PC-3 (cell line): ENCODE measurements at regions not wholly inside any gene's neighbourhood (a gene's known extent, or its start where the extent isn't known, plus 50 kb on each side); places are given as distances from the start of the nearest gene placed in this dataset.

ENCODE experiments used
- ATAC-seq: fragments of 200-7000 bp; cut with Tn5 transposase; 2 replicates; pipeline ENCODE4 v1.9.1; 2020; ENCODE audit warnings: mild to moderate bottlenecking, moderate library complexity
- BruUV-seq: library from RNA; stranded (reverse); fragments of 400-500 nt; replicated peaks from 2 replicates; lab custom pipeline; 2021; lab: Mats Ljungman, UMichigan
- CTCF ChIA-PET: fragments of 300-600 bp; sonication (Branson Sonifier 250); formaldehyde crosslinking; loops from one replicate; lab custom pipeline; 2022; ENCODE audit warnings: antibody characterized with exemption; lab: Charles Lee
- POLR2A ChIA-PET: fragments of 300-600 bp; sonication (Branson Sonifier 250); formaldehyde crosslinking; loops from one replicate; lab custom pipeline; 2022; ENCODE audit warnings: antibody characterized with exemption; ENCODE audit not compliant: unreplicated experiment; lab: Charles Lee
- DNase-seq: peaks from one replicate; pipeline ENCODE4 v3.0.0-alpha.2; 2015
- H2AFZ ChIP-seq: fragments of 300-600 bp; sonication (generic); 2 replicates; pipeline ENCODE4 v1.6.0; 2016; ENCODE audit warnings: antibody characterized with exemption, low read length
- H3F3A ChIP-seq: fragments of 300-600 bp; sonication (generic); one replicate; pipeline ENCODE4 v1.6.0; 2017; ENCODE audit warnings: antibody characterized with exemption, low read length, control low read depth, mild to moderate bottlenecking; ENCODE audit not compliant: unreplicated experiment
- H3K27ac ChIP-seq: fragments of 300-600 bp; sonication (generic); 2 replicates; pipeline ENCODE4 v1.5.1; 2016; ENCODE audit warnings: mild to moderate bottlenecking, low read length
- H3K27me3 ChIP-seq: fragments of 300-600 bp; sonication (generic); 2 replicates; pipeline ENCODE4 v1.6.1; 2016; ENCODE audit warnings: low read length, mixed read lengths
- H3K36me3 ChIP-seq: fragments of 300-600 bp; sonication (generic); 2 replicates; pipeline ENCODE4 v1.6.1; 2016; ENCODE audit warnings: low read depth, mixed run types, low read length, mixed read lengths
- H3K4me1 ChIP-seq: fragments of 300-600 bp; sonication (generic); 2 replicates; pipeline ENCODE4 v1.5.1; 2016; ENCODE audit warnings: low read length; ENCODE audit not compliant: insufficient read depth
- H3K4me2 ChIP-seq: fragments of 300-600 bp; sonication (generic); 2 replicates; pipeline ENCODE4 v1.6.0; 2016; ENCODE audit warnings: low read length
- H3K4me3 ChIP-seq: fragments of 300-600 bp; sonication (generic); 2 replicates; pipeline ENCODE4 v1.5.1; 2016; ENCODE audit warnings: mild to moderate bottlenecking, low read length, mixed read lengths
- H3K79me2 ChIP-seq: fragments of 300-600 bp; sonication (generic); 2 replicates; pipeline ENCODE4 v1.6.1; 2017; ENCODE audit warnings: low read length, mixed read lengths
- H3K9ac ChIP-seq: fragments of 300-600 bp; sonication (generic); 2 replicates; pipeline ENCODE4 v1.6.0; 2016; ENCODE audit warnings: mild to moderate bottlenecking, low read length
- H3K9me2 ChIP-seq: fragments of 300-600 bp; sonication (generic); replicated peaks from 2 replicates; pipeline ENCODE4 v1.6.1; 2016; ENCODE audit warnings: mixed run types, low read length, mixed read lengths
- H3K9me3 ChIP-seq: fragments of 300-600 bp; sonication (generic); 2 replicates; pipeline ENCODE4 v1.6.1; 2016; ENCODE audit warnings: low read length, mixed read lengths
- H4K20me1 ChIP-seq: fragments of 300-600 bp; sonication (generic); 2 replicates; pipeline ENCODE4 v1.6.1; 2016; ENCODE audit warnings: low read length, mixed read lengths
- CTCF ChIP-seq: fragments of 300-600 bp; sonication (generic); conservative IDR thresholded peaks from 2 replicates; pipeline ENCODE4 v1.5.1; 2017; ENCODE audit warnings: antibody characterized with exemption, low read depth, mild to moderate bottlenecking, low read length
- EZH2 ChIP-seq: fragments of 300-600 bp; sonication (generic); IDR thresholded peaks from one replicate; pipeline ENCODE4 v1.6.1; 2017; ENCODE audit warnings: antibody characterized with exemption, mild to moderate bottlenecking, low read length; ENCODE audit not compliant: unreplicated experiment
- EZH2phosphoT487 ChIP-seq: fragments of 300-600 bp; sonication (generic); IDR thresholded peaks from 2 replicates; pipeline ENCODE4 v1.6.1; 2018; ENCODE audit warnings: mild to moderate bottlenecking, antibody characterized with exemption, low read length, borderline replicate concordance
- intact Hi-C: fragments of 100-400 bp; cut with micrococcal nuclease; formaldehyde crosslinking; loops from 2 replicates; pipeline ENCODE4 v1.9.0; 2023

DNA sequence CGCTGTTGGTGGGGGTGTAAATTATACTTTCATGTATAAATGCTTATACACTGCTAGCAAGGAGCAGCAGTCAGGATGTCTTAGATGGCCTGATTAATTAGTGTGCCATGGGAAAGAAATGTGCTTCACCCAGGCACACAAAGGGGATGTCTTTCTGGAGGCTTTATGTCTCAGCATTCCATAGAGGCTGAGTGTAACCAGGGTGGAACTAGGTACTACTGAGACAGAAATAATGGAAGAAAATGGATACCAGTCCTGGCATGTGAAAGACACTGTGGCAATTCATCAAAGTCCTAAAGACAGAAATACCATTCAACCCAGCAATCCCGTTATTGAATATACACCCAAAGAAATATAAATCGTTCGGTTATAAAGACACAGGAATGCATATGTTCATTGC is 52.5 kb downstream of the PF4 start:
- Histone ChIP-seq H3K9ac (no peak overlapping the region), H3F3A (no peaks in the 10 kb centered on the region), H3K27ac (no peak overlapping the region), H3K9me2 (no peaks in the 10 kb centered on the region), H3K4me1 (no peaks in the 10 kb centered on the region), H3K36me3 (no peaks in the 10 kb centered on the region), H3K79me2 (no peaks in the 10 kb centered on the region), H2AFZ (no peak overlapping the region), H3K4me2 (no peak overlapping the region), H3K4me3 (no peak overlapping the region), H3K27me3 (no peaks in the 10 kb centered on the region), H3K9me3 (no peaks in the 10 kb centered on the region), H4K20me1 (no peaks in the 10 kb centered on the region)
- DNase-seq (no peak), ATAC-seq (no peak)
- ChIA-PET POLR2A (no interaction called here), CTCF (no interaction called here)
- TF ChIP-seq CTCF: no peak
- no peak for TF ChIP-seq EZH2phosphoT487
- intact Hi-C loops: loop anchor here (10.0 kb wide), 1 partner anchor 334 kb away; no protein-coding TSS in a partner anchor
- no TSS peak for BruUV-seq

- intact Hi-C loops: loop anchor here (1.0 to 10.0 kb wide), 8 partner anchors 55 to 329 kb away; partner anchors contain the start of gene CXCL3
- Histone ChIP-seq H3K9me3 (no peaks in the 10 kb centered on the region), H3K4me1 (peaks cover 21% of the 10 kb centered on the region), H3K27ac (no peak overlapping the region), H3K36me3 (no peaks in the 10 kb centered on the region), H4K20me1 (no peaks in the 10 kb centered on the region), H2AFZ (no peak overlapping the region), H3K27me3 (no peaks in the 10 kb centered on the region), H3K9me2 (no peaks in the 10 kb centered on the region), H3F3A (no peaks in the 10 kb centered on the region), H3K79me2 (no peaks in the 10 kb centered on the region), H3K4me3 (no peak overlapping the region), H3K4me2 (no peak overlapping the region), H3K9ac (no peak overlapping the region)
- no TSS peak for BruUV-seq
- ChIA-PET POLR2A (no interaction called here), CTCF (interaction anchor here (0.7 kb wide), 2 partner anchors 121 to 214 kb away, joined by 3 read pairs; no protein-coding TSS in a partner anchor)
- ATAC-seq: no peak
- TF ChIP-seq CTCF: no peak
- TF ChIP-seq EZH2: no peak
- no peak for TF ChIP-seq EZH2phosphoT487
- no peak for DNase-seq
These were observed 54.4 kb downstream of the CXCL1 start for GRCh38 chr4:73923631-73923937.

- intact Hi-C loops: loop anchor here (1.0 to 10.0 kb wide), 8 partner anchors 55 to 328 kb away; partner anchors contain the start of gene CXCL3
- Histone ChIP-seq H3K9ac (peak overlapping the region; percentile 39), H3K4me3 (no peak overlapping the region), H3K4me1 (peaks cover 26% of the 10 kb centered on the region), H3K9me3 (no peaks in the 10 kb centered on the region), H3K4me2 (peak overlapping the region; percentile 9; the same call in 1 of the 2 replicates), H3K9me2 (no peaks in the 10 kb centered on the region), H3K27me3 (no peaks in the 10 kb centered on the region), H2AFZ (peak overlapping the region; percentile 31; the same call in 1 of the 2 replicates), H3F3A (no peaks in the 10 kb centered on the region), H4K20me1 (no peaks in the 10 kb centered on the region), H3K36me3 (no peaks in the 10 kb centered on the region), H3K79me2 (no peaks in the 10 kb centered on the region), H3K27ac (peak overlapping the region; percentile 59)
- ChIA-PET POLR2A (no interaction called here), CTCF (interaction anchor here (0.6 to 1.3 kb wide), 4 partner anchors 58 to 214 kb away, joined by 3 to 4 read pairs (median 3); no protein-coding TSS in a partner anchor)
- ATAC-seq (peak; percentile 70), DNase-seq (peak; percentile 83)
- no TSS peak for BruUV-seq
- TF ChIP-seq CTCF (peak; percentile 91), EZH2phosphoT487 (no peak)
These were observed 53.8 kb downstream of the CXCL1 start for GRCh38 chr4:73922766-73923630.
